HG03457 (cell line): ENCODE measurements at regions not wholly inside any gene's neighbourhood (a gene's known extent, or its start where the extent isn't known, plus 50 kb on each side); places are given as distances from the start of the nearest gene placed in this dataset.

Source experiments
- ATAC-seq: cut with Tn5 transposase; IDR thresholded peaks from one replicate; pipeline ENCODE4 v1.9.1; 2021; ENCODE audit warnings: moderate number of reproducible peaks; ENCODE audit not compliant: unreplicated experiment

GRCh38 chr9:118990949-118991348 lies 378.3 kb downstream of the BRINP1 start:
- no peak for ATAC-seq

- no peak for ATAC-seq
Observed at GRCh38 chr9:118991366-118992285, 377.6 kb downstream of the BRINP1 start.

GRCh38 chr9:118992813-118993794 lies 376.1 kb downstream of the BRINP1 start:
- ATAC-seq, result no peak

- no peak for ATAC-seq
Observed at GRCh38 chr9:118993965-118994364, 375.3 kb downstream of the BRINP1 start.

GRCh38 chr9:119002491-119002890 lies 366.7 kb downstream of the BRINP1 start:
- no peak for ATAC-seq

GRCh38 chr9:119003201-119003611 lies 366.0 kb downstream of the BRINP1 start:
- no peak for ATAC-seq

- no peak for ATAC-seq
Observed at GRCh38 chr9:119003882-119004617, 365.2 kb downstream of the BRINP1 start.

GRCh38 chr9:119004618-119004990 lies 364.6 kb downstream of the BRINP1 start:
- no peak for ATAC-seq

- no peak for ATAC-seq
Observed at GRCh38 chr9:119005162-119005561, 364.1 kb downstream of the BRINP1 start.

- ATAC-seq, result no peak
Observed at GRCh38 chr9:119009249-119009648, 360.0 kb downstream of the BRINP1 start.

GRCh38 chr9:119020284-119020683 lies 349.0 kb downstream of the BRINP1 start:
- ATAC-seq, result no peak

- ATAC-seq, result no peak
Observed at GRCh38 chr9:119020730-119021333, 348.4 kb downstream of the BRINP1 start.

GRCh38 chr9:119026120-119026519 lies 343.1 kb downstream of the BRINP1 start:
- no peak for ATAC-seq

- no peak for ATAC-seq
Observed at GRCh38 chr9:119027901-119028699, 341.1 kb downstream of the BRINP1 start.

GRCh38 chr9:119029886-119030285 lies 339.3 kb downstream of the BRINP1 start:
- no peak for ATAC-seq

- ATAC-seq, result no peak
Observed at GRCh38 chr9:119033596-119033995, 335.6 kb downstream of the BRINP1 start.

- ATAC-seq, result no peak
Observed at GRCh38 chr9:119036969-119037368, 332.3 kb downstream of the BRINP1 start.

- ATAC-seq, result no peak
Observed at GRCh38 chr9:119043996-119044395, 325.2 kb downstream of the BRINP1 start.

GRCh38 chr9:119044806-119045205 lies 324.4 kb downstream of the BRINP1 start:
- no peak for ATAC-seq
